ENCODE measurements at regions not wholly inside any gene's neighbourhood (a gene's known extent, or its start where the extent isn't known, plus 50 kb on each side); places are given as distances from the start of the nearest gene placed in this dataset.
"Not testable (repeated sequence)": the region's sequence is repeated elsewhere in the genome, so short reads cannot be mapped to it uniquely, and the experiment has no call there.

DNA sequence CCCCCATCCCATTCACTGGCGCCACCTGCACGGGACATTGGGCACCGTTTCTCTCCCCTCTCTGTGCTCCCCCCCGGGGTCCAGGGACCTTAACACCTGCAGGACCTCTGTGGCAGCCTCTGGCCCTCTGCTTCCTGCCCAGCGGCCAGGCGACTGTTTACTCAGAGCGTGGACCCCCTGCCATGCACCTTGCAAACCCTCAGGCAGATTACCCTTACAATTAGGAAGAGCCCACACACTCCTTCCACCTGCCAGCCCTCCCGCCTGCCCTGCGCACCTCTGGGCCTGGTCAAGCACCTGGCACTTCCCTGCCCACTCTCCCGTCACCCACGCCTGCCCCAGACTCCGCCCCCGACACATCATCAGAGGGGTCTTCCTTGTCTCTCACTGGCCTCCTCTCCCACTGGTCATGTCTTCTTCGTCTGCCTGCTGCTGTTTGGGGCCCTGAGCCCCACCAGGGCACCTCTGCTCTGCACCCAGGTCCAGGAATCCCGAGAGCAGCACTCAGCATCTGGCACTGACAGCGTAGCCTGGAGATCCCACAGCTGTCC is 281.3 kb upstream of the IRX4 start:
- no peak for FAIRE-seq
- DNase-seq (ENCODE audit: insufficient read length, low spot score) = no peak
- TF ChIP-seq POLR2A (IDR thresholded peaks at IDR 0.05; ENCODE audit: low read depth, low read length) = no peak

DNA sequence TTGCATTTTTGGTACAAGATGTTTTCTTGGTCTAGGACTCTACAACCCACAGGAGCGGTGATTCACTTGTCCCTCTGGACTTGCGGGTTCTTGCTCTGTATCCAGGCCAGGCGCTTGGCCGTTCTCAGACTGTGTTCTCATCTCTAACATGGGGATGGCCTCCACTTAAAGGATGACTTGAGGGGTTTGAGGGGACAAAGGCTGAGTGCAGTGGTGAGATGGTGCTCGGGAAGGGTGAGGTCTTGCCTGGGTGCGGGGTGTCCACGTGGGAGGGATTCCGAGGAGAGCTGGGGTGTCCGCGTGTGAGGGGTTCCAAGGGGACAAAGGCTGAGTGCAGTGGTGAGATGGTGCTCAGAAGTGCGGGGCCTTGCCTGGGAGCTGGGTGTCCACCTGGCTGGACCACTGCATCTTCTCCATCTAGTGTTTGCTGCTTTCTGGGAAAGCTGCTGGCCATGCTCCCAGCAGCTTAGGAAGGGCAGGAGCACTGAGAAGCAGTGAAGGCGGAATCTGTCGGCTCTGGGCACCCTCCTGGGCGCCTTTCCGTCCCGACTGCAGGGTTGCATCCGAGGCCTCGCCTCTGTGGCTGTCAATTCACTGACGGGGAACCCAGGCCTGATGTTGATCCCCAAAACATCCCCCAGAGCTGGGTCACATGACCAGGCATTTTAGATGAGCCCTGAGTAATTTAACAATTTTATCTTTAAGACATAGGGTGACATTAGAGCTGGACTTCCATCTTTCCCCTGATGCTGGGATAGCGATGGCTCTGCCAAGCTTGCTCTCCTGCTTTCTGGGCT is 280.5 kb upstream of the IRX4 start:
- no peak for DNase-seq (ENCODE audit: insufficient read length, low spot score)
- TF ChIP-seq POLR2A (IDR thresholded peaks at IDR 0.05; ENCODE audit: low read depth, low read length) = no peak
- no peak for FAIRE-seq

- DNase-seq (ENCODE audit: insufficient read length, low spot score) (no peak), FAIRE-seq (no peak)
- no peak for TF ChIP-seq POLR2A (IDR thresholded peaks at IDR 0.05; ENCODE audit: low read depth, low read length)
Observed at GRCh38 chr5:2160811-2161210, 278.1 kb upstream of the IRX4 start.

DNA sequence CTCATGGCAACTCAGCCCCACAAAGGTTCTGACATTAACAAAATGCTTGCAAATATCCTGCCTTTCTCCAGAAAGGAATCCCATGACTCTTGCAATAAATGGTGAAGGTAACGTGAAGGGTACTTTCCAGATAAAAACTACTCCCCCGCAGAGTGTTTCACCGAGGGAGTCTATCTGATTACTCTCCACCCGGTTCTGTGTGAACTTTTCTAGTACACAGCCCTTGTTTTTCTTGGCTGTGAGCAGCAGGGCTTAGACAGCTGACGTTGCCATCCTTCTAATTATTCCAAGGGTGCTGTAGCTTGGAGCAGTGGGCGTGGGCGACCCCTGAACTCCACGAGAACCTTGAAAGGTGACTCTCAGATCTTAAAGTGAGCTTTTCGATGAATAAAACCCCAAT is 276.0 kb upstream of the IRX4 start:
- no peak for DNase-seq (ENCODE audit: insufficient read length, low spot score)
- no peak for FAIRE-seq
- TF ChIP-seq POLR2A (IDR thresholded peaks at IDR 0.05; ENCODE audit: low read depth, low read length) = no peak

GRCh38 chr5:2158109-2158508 is 275.4 kb upstream of the IRX4 start:
- FAIRE-seq = no peak
- no peak for TF ChIP-seq POLR2A (IDR thresholded peaks at IDR 0.05; ENCODE audit: low read depth, low read length)
- DNase-seq (ENCODE audit: insufficient read length, low spot score) = no peak

- FAIRE-seq (no peak), DNase-seq (ENCODE audit: insufficient read length, low spot score) (no peak)
- TF ChIP-seq POLR2A (IDR thresholded peaks at IDR 0.05; ENCODE audit: low read depth, low read length) = no peak
Observed at GRCh38 chr5:2157372-2157771, 274.6 kb upstream of the IRX4 start.

DNA sequence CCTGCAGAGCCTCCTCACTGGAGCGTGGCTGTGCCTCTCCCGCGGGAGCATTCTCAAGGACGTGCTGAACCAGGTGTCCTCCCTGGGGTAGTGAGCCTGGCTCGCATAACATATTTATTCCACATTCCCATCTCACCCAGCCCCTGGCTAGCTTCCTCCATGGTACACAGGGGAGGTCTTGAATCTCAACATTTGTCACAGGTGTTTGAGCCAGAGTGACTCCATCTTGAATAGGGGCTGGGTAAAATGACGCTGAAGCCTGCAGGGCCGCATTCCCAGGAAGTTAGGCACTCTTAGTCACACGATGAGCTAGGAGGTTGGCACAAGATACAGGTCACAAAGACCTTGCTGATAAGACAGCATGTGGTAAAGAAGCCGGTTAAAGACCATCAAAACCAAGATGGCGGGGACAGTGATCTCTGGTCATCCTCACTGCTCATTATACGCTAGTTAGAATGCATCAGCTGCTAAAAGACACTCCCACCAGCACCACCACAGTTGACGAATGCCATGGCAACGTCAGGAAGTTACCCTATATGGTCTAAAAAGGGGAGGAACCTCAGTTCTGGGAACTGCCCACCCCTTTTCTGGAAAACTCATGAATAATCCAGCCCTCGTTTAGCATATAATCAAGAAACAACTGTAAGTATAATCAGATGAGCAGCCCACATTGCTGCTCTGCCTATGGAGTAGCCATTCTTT is 273.8 kb upstream of the IRX4 start:
- DNase-seq (ENCODE audit: insufficient read length, low spot score) = no peak
- FAIRE-seq = no peak
- TF ChIP-seq POLR2A (IDR thresholded peaks at IDR 0.05; ENCODE audit: low read depth, low read length) = no peak

GRCh38 chr5:2155556-2155955 is 272.8 kb upstream of the IRX4 start:
- no peak for TF ChIP-seq POLR2A (IDR thresholded peaks at IDR 0.05; ENCODE audit: low read depth, low read length)
- FAIRE-seq (no peak), DNase-seq (ENCODE audit: insufficient read length, low spot score) (no peak)

- FAIRE-seq (no peak), DNase-seq (ENCODE audit: insufficient read length, low spot score) (no peak)
- TF ChIP-seq POLR2A (IDR thresholded peaks at IDR 0.05; ENCODE audit: low read depth, low read length) = no peak
Observed at GRCh38 chr5:2153802-2154201, 271.1 kb upstream of the IRX4 start.

- FAIRE-seq (no peak), DNase-seq (ENCODE audit: insufficient read length, low spot score) (no peak)
- TF ChIP-seq POLR2A (IDR thresholded peaks at IDR 0.05; ENCODE audit: low read depth, low read length) = no peak
Observed at GRCh38 chr5:2153350-2153749, 270.6 kb upstream of the IRX4 start.

GRCh38 chr5:2151301-2151888 is 268.7 kb upstream of the IRX4 start:
- not testable (repeated sequence) for FAIRE-seq
- peak; percentile 51 for DNase-seq (ENCODE audit: insufficient read length, low spot score)

DNA sequence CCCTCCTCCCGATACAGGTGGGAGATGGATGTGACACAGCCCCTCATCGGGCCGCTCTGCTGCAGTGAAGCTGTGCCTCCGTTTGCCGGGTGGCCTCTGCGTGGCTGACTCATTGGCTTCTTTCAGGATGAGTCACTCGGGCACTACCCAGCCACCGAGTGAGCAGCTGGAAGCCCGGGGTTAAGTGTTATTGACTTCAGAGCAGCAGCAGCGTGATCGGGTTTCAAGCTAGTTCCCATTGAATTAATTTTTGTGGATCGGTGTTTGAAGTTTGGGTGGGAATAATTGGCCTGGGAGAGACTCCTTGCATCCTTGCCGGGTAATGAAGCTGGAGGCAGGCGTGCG is 266.4 kb upstream of the IRX4 start:
- TF ChIP-seq POLR2A (IDR thresholded peaks at IDR 0.05; ENCODE audit: low read depth, low read length) = no peak
- DNase-seq (ENCODE audit: insufficient read length, low spot score) = peak; percentile 77
- no peak for FAIRE-seq

GRCh38 chr5:2148312-2149194 is 265.8 kb upstream of the IRX4 start:
- FAIRE-seq = no peak
- TF ChIP-seq POLR2A (IDR thresholded peaks at IDR 0.05; ENCODE audit: low read depth, low read length) = no peak

More at GRCh38 chr5:2148312-2149194, 265.8 kb upstream of the IRX4 start:
- DNase-seq (ENCODE audit: insufficient read length, low spot score) = no peak
